HepG2 (cell line): ENCODE measurements at regions not wholly inside any gene's neighbourhood (a gene's known extent, or its start where the extent isn't known, plus 50 kb on each side); places are given as distances from the start of the nearest gene placed in this dataset.

Experiments
- KAT2B ChIP-seq: fragments of 150-350 bp; IDR thresholded peaks from 2 replicates; pipeline ENCODE4 v1.6.1; 2014; ENCODE audit warnings: low read depth, low read length, borderline replicate concordance
- MLLT10 ChIP-seq: sonication (generic); formaldehyde crosslinking; IDR thresholded peaks from 2 replicates; pipeline ENCODE4 v1.4.0; 2020; ENCODE audit warnings: missing genetic modification reagents
- RNF2 ChIP-seq: fragments of 450-650 bp; conservative IDR thresholded peaks from 2 replicates; pipeline ENCODE4 v1.6.1; 2016; ENCODE audit warnings: low read depth
- SP5 ChIP-seq: IDR thresholded peaks from 2 replicates; pipeline ENCODE4 v1.6.1; 2016; ENCODE audit warnings: low read depth, borderline replicate concordance
- YEATS4 ChIP-seq: sonication (generic); formaldehyde crosslinking; IDR thresholded peaks from 2 replicates; pipeline ENCODE4 v1.4.0; 2020; ENCODE audit warnings: missing genetic modification reagents, borderline replicate concordance
- ZNF235 ChIP-seq: sonication (generic); formaldehyde crosslinking; IDR thresholded peaks from 2 replicates; pipeline ENCODE4 v1.8.1; 2023; ENCODE audit warnings: mild to moderate bottlenecking, missing genetic modification reagents, borderline replicate concordance
- ZNF253 ChIP-seq: sonication (generic); formaldehyde crosslinking; IDR thresholded peaks from 2 replicates; pipeline ENCODE4 v1.8.0; 2022; ENCODE audit warnings: mild to moderate bottlenecking, missing genetic modification reagents, borderline replicate concordance
- ZNF3 ChIP-seq: IDR thresholded peaks from 2 replicates; pipeline ENCODE4 v1.7.0; 2017; ENCODE audit warnings: inconsistent platforms
- TF ChIP-seq, protein P1 (sequence below): sonication (generic); formaldehyde crosslinking; IDR thresholded peaks from 2 replicates; pipeline ENCODE4 v1.4.0; 2020; ENCODE audit warnings: mild to moderate bottlenecking, missing genetic modification reagents
- TF ChIP-seq, protein P2 (sequence below): sonication (generic); formaldehyde crosslinking; IDR thresholded peaks from 2 replicates; pipeline ENCODE4 v1.8.1; 2022; ENCODE audit warnings: low read depth, mild to moderate bottlenecking, missing genetic modification reagents
- TF ChIP-seq, protein P3 (sequence below): sonication (generic); formaldehyde crosslinking; IDR thresholded peaks from 2 replicates; pipeline ENCODE4 v1.4.0; 2020; ENCODE audit warnings: low read depth, mild to moderate bottlenecking, missing genetic modification reagents
- TF ChIP-seq, protein P4 (sequence below): sonication (generic); formaldehyde crosslinking; IDR thresholded peaks from 2 replicates; pipeline ENCODE4 v1.4.0; 2020; ENCODE audit warnings: mild to moderate bottlenecking, missing genetic modification reagents

DNA sequence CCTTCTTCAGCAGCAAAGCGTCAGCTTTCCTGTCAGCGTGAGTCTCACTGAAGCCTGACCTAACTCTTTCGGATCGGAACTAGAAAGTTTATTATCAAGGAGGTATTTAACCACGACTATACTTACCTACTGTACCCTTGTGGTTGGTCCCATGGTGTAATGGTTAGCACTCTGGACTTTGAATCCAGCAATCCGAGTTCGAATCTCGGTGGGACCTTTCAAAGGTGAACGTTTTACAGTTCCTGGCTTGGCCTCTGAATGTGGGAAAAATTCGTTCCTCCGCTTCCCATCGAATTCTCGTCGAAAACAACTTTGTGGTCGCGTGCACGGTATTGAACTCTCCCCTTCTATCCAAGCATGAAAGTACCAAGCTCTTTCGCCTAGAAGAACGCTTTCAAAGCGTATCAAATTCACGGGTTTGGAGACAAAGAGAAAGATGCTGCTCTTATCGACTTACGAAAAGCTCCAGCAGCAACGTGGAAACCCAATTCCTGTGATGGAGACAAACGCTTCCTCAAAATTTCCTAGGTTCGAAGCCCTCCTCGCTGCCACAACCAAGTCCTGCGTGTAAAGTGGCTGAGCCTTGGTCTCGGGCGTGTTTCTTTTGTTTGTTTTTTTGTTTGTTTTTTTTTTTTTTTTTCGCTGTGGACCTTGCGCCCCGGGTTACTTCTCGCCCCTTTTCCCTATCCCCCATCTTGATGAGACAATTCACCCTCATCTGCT lies 63.7 kb downstream of the GPX5 start (continued):
- TF ChIP-seq ZNF235 (CRISPR knock-in tag) (no peak), KAT2B (no peak), MLLT10 (CRISPR knock-in tag) (no peak), YEATS4 (CRISPR knock-in tag) (peak; percentile 65), ZNF3 (CRISPR knock-in tag) (peak; percentile 20; the same call in 1 of the 2 replicates), RNF2 (peak; percentile 70), SP5 (CRISPR knock-in tag) (no peak), ZNF253 (CRISPR knock-in tag) (no peak)
- TF ChIP-seq, protein P1, sequence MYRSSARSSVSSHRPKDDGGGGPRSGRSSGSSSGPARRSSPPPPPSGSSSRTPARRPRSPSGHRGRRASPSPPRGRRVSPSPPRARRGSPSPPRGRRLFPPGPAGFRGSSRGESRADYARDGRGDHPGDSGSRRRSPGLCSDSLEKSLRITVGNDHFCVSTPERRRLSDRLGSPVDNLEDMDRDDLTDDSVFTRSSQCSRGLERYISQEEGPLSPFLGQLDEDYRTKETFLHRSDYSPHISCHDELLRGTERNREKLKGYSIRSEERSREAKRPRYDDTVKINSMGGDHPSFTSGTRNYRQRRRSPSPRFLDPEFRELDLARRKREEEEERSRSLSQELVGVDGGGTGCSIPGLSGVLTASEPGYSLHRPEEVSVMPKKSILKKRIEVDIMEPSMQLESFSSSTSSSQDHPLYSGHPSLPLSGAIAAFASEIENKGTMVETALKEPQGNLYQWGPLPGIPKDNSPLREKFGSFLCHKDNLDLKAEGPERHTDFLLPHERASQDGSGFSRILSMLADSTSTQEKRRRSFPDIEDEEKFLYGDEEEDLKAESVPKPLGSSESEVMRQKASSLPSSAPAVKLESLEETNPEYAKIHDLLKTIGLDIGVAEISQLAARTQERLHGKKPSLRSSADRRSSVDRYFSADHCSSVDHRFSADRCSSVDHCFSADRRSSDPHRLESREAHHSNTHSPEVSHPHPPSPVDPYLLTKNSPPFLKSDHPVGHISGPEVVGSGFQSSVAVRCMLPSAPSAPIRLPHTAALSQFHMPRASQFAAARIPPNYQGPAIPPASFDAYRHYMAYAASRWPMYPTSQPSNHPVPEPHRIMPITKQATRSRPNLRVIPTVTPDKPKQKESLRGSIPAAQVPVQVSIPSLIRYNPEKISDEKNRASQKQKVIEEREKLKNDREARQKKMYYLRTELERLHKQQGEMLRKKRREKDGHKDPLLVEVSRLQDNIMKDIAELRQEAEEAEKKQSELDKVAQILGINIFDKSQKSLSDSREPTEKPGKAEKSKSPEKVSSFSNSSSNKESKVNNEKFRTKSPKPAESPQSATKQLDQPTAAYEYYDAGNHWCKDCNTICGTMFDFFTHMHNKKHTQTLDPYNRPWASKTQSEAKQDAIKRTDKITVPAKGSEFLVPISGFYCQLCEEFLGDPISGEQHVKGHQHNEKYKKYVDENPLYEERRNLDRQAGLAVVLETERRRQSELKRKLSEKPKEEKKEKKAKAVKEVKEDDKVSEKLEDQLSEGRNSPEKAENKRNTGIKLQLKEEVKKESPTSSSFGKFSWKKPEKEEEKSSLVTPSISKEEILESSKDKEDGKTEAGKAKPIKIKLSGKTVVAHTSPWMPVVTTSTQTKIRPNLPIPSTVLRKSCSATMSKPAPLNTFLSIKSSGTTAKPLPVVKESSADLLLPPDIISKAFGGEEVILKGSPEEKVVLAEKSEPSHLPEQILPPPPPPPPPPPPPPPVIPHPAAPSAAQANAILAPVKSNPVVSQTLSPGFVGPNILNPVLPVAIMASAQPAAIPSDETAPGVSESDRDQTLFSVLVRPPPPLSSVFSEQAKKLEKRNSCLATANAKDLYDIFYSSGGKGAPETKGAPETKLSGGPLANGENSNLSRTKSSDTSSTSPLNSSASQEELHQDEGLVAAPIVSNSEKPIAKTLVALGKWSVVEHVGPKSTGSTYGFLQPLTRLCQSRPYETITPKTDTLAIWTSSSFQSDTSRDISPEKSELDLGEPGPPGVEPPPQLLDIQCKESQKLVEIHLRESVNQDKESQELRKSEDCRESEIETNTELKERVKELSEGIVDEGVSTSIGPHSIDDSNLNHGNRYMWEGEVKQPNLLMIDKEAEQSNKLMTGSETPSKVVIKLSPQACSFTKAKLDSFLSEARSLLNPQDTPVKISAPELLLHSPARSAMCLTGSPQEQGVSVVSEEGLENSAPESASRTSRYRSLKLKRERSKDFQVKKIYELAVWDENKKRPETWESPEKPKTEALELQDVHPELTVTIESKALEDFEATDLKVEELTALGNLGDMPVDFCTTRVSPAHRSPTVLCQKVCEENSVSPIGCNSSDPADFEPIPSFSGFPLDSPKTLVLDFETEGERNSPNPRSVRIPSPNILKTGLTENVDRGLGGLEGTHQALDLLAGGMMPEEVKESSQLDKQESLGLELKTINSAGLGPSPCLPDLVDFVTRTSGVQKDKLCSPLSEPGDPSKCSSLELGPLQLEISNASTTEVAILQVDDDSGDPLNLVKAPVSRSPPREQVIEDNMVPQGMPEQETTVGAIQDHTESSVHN (CRISPR knock-in tag): no peak
- TF ChIP-seq, protein P2, sequence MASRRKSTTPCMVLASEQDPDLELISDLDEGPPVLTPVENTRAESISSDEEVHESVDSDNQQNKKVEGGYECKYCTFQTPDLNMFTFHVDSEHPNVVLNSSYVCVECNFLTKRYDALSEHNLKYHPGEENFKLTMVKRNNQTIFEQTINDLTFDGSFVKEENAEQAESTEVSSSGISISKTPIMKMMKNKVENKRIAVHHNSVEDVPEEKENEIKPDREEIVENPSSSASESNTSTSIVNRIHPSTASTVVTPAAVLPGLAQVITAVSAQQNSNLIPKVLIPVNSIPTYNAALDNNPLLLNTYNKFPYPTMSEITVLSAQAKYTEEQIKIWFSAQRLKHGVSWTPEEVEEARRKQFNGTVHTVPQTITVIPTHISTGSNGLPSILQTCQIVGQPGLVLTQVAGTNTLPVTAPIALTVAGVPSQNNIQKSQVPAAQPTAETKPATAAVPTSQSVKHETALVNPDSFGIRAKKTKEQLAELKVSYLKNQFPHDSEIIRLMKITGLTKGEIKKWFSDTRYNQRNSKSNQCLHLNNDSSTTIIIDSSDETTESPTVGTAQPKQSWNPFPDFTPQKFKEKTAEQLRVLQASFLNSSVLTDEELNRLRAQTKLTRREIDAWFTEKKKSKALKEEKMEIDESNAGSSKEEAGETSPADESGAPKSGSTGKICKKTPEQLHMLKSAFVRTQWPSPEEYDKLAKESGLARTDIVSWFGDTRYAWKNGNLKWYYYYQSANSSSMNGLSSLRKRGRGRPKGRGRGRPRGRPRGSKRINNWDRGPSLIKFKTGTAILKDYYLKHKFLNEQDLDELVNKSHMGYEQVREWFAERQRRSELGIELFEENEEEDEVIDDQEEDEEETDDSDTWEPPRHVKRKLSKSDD (CRISPR knock-in tag): peak; percentile 63
- TF ChIP-seq, protein P3, sequence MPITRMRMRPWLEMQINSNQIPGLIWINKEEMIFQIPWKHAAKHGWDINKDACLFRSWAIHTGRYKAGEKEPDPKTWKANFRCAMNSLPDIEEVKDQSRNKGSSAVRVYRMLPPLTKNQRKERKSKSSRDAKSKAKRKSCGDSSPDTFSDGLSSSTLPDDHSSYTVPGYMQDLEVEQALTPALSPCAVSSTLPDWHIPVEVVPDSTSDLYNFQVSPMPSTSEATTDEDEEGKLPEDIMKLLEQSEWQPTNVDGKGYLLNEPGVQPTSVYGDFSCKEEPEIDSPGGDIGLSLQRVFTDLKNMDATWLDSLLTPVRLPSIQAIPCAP (CRISPR knock-in tag): no peak
- TF ChIP-seq, protein P4, sequence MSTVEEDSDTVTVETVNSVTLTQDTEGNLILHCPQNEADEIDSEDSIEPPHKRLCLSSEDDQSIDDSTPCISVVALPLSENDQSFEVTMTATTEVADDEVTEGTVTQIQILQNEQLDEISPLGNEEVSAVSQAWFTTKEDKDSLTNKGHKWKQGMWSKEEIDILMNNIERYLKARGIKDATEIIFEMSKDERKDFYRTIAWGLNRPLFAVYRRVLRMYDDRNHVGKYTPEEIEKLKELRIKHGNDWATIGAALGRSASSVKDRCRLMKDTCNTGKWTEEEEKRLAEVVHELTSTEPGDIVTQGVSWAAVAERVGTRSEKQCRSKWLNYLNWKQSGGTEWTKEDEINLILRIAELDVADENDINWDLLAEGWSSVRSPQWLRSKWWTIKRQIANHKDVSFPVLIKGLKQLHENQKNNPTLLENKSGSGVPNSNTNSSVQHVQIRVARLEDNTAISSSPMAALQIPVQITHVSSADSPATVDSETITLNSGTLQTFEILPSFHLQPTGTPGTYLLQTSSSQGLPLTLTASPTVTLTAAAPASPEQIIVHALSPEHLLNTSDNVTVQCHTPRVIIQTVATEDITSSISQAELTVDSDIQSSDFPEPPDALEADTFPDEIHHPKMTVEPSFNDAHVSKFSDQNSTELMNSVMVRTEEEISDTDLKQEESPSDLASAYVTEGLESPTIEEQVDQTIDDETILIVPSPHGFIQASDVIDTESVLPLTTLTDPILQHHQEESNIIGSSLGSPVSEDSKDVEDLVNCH (CRISPR knock-in tag): no peak
